ENCODE measurements at regions not wholly inside any gene's neighbourhood (a gene's known extent, or its start where the extent isn't known, plus 50 kb on each side); places are given as distances from the start of the nearest gene placed in this dataset.
"Not testable (repeated sequence)": the region's sequence is repeated elsewhere in the genome, so short reads cannot be mapped to it uniquely, and the experiment has no call there.

GRCh38 chr7:114081606-114082425 lies 163.0 kb upstream of the PPP1R3A start:
- Histone ChIP-seq H3K36me3 (replicated peaks in 1 of 2) (no peaks in the 10 kb centered on the region), H3K4me3 (peak overlapping the region in 1 of 4 donors; percentile 40), H3K27ac (no peak overlapping the region), H3K9me3 (replicated peaks in 1 of 3) (no peaks in the 10 kb centered on the region), H3K27me3 (peaks cover 30% of the 10 kb centered on the region), H3K4me1 (replicated peaks in 1 of 2) (peaks cover 9 to 22% of the 10 kb centered on the region in 2 donors)
- intact Hi-C loops (cut with DNase I), result no loop called here
- WGBS, 4 donors, result 26 to 34% (median 30%) methylated on average over 6 of the region's 6 CpGs
- DNase-seq, result no peak
- TF ChIP-seq POLR2A (IDR thresholded peaks at IDR 0.05), result no peak
- peak in 5 of 6 experiments; percentile 35 to 66 (median 62) for TF ChIP-seq CTCF (IDR thresholded peaks at IDR 0.05)

GRCh38 chr7:114077158-114077524 lies 158.3 kb upstream of the PPP1R3A start:
- H3K36me3 ChIP-seq (replicated peaks in 1 of 2); DNase-seq; H3K4me3 ChIP-seq; H3K9me3 ChIP-seq (replicated peaks in 1 of 3); H3K4me1 ChIP-seq (replicated peaks in 1 of 2); intact Hi-C loops (cut with DNase I); H3K27ac ChIP-seq: not testable (repeated sequence)
- H3K27me3 ChIP-seq, result peaks cover 13% of the 10 kb centered on the region
- WGBS, 4 donors, result 92 to 97% (median 96%) methylated on average over 6 to 18 of the region's 18 CpGs

DNA sequence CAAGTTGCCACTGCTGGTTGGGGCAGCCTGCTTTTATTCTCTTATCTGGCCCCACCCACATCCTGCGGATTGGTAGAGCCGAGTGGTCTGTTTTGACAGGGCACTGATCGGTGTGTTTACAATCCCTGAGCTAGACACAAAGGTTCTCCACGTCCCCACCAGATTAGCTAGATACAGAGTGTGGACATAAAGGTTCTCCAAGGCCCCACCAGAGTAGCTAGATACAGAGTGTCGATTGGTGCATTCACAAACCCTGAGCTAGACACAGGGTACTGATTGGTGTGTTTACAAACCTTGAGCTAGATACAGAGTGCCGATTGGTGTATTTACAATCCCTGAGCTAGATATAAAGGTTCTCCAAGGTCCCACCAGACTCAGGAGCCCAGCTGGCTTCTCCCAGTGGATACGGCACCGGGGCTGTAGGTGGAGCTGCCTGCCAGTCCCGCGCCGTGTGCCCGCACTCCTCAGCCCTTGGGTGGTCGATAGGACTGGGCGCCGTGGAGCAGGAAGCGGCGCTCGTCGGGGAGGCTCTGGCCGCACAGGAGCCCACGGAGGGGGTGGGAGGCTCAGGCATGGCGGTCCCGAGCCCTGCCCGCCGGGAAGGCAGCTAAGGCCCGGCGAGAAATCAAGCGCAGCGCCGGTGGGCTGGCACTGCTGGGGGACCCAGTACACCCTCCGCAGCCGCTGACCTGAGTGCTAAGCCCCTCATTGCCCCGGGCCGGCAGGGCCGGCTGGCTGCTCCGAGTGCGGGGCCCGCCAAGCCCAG lies 157.8 kb upstream of the PPP1R3A start:
- WGBS, 4 donors, result 89 to 96% (median 93%) methylated on average over 7 to 37 of the region's 38 CpGs
- intact Hi-C loops (cut with DNase I); H3K27me3 ChIP-seq; H3K9me3 ChIP-seq (replicated peaks in 1 of 3); DNase-seq; H3K4me1 ChIP-seq (replicated peaks in 1 of 2); H3K4me3 ChIP-seq; H3K36me3 ChIP-seq (replicated peaks in 1 of 2); H3K27ac ChIP-seq: not testable (repeated sequence)

DNA sequence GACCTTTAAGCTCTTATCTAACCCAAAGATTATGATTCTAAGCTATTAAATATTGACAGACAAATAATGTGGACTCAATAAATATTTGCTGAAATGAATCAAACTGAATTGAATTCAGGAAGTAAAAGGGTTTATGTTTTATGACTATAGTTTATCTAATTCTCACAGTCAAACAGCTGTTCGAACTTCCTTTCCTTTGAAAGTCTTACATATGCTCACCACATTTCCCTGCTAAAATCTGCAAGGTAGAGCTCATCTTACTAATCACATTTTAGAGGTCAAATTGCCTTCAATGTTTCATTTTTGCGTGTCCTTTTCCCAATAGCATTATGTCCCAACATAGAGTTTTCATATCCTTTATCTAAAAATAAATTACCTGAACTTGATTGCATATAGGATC lies 154.9 kb upstream of the PPP1R3A start:
- Histone ChIP-seq H3K9me3 (replicated peaks in 1 of 3) (no peaks in the 10 kb centered on the region), H3K27me3 (no peaks in the 10 kb centered on the region), H3K36me3 (replicated peaks in 1 of 2) (no peaks in the 10 kb centered on the region), H3K4me1 (replicated peaks in 1 of 2) (no peaks in the 10 kb centered on the region), H3K27ac (no peak overlapping the region), H3K4me3 (no peak overlapping the region)
- no peak for TF ChIP-seq CTCF (IDR thresholded peaks at IDR 0.05)
- no peak for TF ChIP-seq POLR2A (IDR thresholded peaks at IDR 0.05)
- no peak for DNase-seq
- WGBS, 4 donors, result 42 to 62% (median 55%) methylated on average over 2 of the region's 2 CpGs
- intact Hi-C loops (cut with DNase I), result no loop called here

GRCh38 chr7:114070246-114070645 lies 151.4 kb upstream of the PPP1R3A start:
- no peak for DNase-seq
- no peak overlapping the region for H3K4me3 ChIP-seq
- no peaks in the 10 kb centered on the region for H3K36me3 ChIP-seq (replicated peaks in 1 of 2)
- H3K27ac ChIP-seq, result no peak overlapping the region
- intact Hi-C loops (cut with DNase I), result no loop called here
- TF ChIP-seq CTCF (IDR thresholded peaks at IDR 0.05), result no peak
- TF ChIP-seq POLR2A (IDR thresholded peaks at IDR 0.05), result no peak
- no peaks in the 10 kb centered on the region for H3K27me3 ChIP-seq
- no peaks in the 10 kb centered on the region for H3K4me1 ChIP-seq (replicated peaks in 1 of 2)
- no peaks in the 10 kb centered on the region for H3K9me3 ChIP-seq (replicated peaks in 1 of 3)

All from adrenal gland (tissue), 9 donors.